ENCODE measurements at regions not wholly inside any gene's neighbourhood (a gene's known extent, or its start where the extent isn't known, plus 50 kb on each side); places are given as distances from the start of the nearest gene placed in this dataset.
A peak's percentile ranks its signal among the peaks of the same experiment; 100 is the strongest.
"Not testable (repeated sequence)": the region's sequence is repeated elsewhere in the genome, so short reads cannot be mapped to it uniquely, and the experiment has no call there.

DNA sequence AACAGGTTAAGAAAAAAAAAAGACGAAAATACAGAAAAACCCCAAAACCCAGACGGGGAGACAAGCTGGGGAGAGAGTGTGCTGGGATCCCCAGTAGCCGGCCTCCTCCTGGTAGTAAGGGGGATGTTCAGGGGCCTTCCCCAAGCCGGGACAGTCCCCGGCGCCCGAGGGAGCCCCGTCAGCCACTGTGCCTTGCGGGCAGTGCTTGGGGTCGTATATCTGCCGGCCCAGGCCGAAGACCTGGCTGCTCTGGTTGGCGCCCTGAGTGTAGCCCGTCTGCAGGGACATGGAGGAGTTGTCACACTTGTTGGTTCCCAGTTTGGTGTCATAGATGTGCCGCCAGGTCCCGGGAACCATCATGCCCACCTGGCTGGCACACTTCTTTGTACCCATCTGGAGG, 287.2 kb upstream of the GADL1 start:
- DNase-seq (ENCODE audit: low read depth, low spot score), result no peak

DNA sequence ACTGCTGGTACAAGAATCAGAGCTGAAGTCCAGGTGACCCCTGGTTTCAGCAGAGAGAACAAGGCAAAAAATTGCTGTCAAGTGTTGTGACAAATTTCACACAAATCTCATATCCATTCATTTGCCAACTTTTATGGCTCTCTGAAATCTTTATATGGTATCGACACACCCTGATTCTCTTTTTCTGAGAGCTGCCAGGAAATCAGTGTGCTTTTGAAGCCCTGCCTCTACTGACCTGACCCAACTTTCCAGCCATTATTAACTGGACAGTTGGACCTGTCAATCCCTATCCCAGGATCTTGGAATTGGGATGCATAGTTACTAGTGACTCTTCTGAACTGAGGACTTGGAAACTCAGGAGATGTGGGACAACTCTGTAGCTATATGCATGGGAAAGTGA, 288.2 kb upstream of the GADL1 start:
- DNase-seq (ENCODE audit: low read depth, low spot score), result no peak

DNA sequence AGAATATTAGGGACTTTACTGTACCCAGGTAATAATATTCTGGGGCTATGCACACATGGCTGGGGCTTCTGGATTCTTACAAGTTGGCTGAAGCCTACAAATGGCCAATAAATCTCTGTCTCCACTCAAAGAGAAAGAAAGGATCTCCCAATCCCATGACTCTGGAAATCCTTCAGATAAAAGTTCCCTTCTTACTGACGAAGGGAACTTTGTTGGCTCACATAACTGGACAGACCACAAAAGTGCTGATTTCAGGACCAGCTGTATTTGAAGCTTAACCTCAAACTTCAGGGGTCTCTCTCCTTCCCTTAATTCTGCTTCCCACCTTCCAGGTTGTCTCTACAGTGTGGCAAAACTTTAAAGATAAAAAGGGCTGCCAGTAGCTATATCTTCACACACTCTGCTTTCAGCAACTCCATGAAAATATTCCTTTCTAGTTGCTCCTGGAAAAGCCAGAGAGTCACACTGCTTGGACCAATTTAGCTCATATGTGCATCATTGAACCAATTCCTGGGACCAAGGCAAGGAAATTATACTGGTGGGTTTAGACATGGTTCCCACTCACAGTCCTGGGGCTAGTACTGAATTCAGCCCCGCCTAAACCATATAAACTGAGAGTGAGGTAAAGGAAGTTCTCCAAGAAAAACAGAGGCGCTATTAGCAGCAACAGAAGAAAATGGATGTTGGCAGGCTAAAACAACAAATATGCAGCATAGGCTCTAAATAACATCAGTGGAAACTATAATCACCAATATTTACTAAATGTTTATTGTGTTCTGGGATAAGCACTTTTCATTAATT, 290.0 kb upstream of the GADL1 start:
- no peak for DNase-seq (ENCODE audit: low read depth, low spot score)

DNA sequence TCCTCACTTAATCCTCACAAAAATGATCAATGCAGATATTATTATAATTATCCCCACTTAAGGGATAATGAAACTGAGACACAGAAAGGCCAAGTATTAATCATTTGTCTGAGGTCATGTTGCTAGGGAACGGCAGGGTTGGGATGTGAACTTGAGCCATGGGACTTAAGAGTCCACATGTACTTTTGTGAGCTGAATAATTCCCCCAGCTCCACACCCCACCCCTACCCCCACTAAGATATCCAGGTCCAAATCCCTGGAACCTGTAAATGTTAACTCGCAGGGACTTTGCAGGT, 290.5 kb upstream of the GADL1 start:
- DNase-seq (ENCODE audit: low read depth, low spot score), result no peak

DNA sequence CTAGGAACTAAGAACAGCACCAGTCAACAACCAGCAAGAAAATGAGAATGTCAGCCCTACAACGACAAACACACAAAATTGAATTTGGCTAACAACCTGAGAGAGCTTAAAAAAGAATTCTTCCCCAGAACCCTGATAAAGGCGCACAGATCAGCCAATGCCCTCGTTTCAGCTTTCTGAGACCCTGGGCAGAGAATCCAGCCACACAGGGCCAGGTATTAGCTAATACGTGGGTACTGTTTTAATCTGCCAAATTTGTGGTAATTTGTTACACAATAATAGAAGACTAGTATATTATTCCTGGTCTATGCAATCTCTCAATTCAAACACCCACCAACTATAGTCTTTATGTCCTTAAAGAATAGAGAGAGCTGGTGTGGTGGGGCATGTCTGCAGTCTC, 291.6 kb upstream of the GADL1 start:
- no peak for DNase-seq (ENCODE audit: low read depth, low spot score)

- no peak for DNase-seq (ENCODE audit: low read depth, low spot score)
Measured at GRCh38 chr3:31187380-31187779, 292.9 kb upstream of the GADL1 start.

GRCh38 chr3:31188112-31188511, 293.7 kb upstream of the GADL1 start:
- no peak for DNase-seq (ENCODE audit: low read depth, low spot score)

DNA sequence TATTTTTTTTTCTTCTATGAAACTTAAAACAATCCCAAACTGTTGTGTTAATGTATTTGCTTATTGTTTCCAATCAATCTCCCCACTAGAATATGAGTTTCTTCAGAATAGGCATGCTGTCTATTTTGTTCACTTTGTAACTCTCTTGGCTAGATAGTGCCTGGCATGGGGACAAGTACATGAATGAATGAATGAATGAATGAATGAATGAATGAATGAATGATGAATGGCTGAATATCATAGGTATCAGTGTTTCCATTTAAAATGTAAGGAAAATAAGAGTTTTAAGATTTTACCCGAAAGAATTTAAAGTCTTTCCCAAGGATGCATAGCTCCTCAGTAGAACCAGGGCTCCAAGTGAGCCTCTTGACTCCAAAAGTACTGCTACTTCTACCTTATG, 294.9 kb upstream of the GADL1 start:
- no peak for DNase-seq (ENCODE audit: low read depth, low spot score)

GRCh38 chr3:31189971-31190370, 295.5 kb upstream of the GADL1 start:
- DNase-seq (ENCODE audit: low read depth, low spot score), result no peak

DNA sequence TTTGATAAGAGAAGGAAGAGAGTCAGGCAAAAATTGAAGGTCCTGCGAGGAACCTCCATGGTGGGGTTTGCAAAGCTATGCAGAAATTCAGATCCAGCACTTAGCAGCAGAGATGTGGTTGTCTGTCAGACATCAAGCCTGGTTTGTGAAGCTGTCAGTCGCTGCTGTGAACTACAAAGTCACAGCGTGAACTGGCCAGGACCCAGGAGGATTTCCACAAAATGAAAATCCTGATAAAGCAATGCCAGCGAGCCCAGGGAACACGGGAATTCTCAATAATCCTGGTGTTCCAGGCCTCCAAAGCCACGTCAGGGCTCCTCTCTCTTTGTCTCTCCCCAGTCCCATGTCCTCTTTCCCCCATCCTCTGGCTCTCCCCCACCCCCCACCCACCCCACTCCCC, 296.9 kb upstream of the GADL1 start:
- DNase-seq (ENCODE audit: low read depth, low spot score), result no peak

DNA sequence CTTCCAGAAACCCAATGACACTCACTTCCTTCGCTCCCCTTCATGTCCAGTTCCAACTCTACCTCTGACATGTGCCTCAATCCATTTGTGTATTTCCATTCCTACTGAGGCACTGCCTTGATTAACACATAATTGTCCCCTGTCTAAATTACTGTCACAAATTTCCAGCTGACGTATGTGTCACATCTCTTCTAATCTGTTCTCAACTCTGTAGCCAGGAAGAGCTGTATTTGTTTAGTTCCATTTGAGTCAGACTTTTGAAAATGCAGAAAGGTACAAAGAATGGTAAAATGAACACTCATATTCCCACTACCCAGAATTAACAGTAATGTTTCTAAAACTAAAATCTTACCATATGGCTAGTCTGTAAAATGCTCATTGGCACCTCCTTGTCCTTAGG, 299.0 kb upstream of the GADL1 start:
- no peak for DNase-seq (ENCODE audit: low read depth, low spot score)

GRCh38 chr3:31193871-31194270, 299.4 kb upstream of the GADL1 start:
- DNase-seq (ENCODE audit: low read depth, low spot score), result no peak

GRCh38 chr3:31196261-31196660, 301.8 kb upstream of the GADL1 start:
- DNase-seq (ENCODE audit: low read depth, low spot score), result no peak

DNA sequence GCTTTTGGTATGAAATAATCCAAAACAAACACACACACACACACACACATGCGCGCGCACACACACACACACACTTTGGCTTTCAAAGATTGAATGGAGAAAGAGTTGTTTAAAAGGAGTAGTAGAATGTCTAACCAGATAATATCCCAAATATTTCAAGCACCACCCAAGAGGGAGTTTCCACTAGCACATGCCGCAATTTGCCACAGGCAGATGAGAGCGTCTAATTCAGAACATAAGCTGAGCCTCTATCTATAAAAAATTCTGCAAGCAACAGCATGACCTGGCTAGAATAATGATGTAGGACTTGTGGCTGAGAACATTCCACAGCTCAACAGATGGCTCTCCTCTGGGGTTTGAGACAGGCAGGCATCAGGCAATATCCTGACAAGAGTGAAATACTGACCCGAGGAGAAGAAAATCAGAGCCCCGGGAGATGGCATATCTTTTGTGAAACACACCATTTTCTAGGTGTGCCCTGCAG, 302.5 kb upstream of the GADL1 start:
- peak; percentile 7 for DNase-seq (ENCODE audit: low read depth, low spot score)

DNA sequence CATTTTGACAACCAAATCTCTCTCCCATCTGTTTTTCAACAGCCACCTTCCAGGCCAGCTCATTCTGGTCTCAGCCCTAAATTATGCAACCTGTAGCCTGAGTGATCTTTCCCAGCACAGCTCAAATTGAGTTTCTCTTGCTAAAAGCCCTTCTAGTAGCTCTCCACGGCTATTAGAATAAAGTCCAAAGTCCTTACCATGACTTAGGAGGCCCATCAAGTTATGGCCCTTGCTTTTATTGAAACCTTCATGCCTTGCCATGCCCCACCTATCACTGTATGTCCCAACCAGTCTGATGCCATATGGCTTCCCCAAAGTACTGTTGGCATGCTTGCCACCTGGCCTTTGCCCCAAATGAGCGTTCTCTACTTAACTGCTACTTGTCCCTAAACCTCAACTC, 303.5 kb upstream of the GADL1 start:
- DNase-seq (ENCODE audit: low read depth, low spot score), result no peak

DNA sequence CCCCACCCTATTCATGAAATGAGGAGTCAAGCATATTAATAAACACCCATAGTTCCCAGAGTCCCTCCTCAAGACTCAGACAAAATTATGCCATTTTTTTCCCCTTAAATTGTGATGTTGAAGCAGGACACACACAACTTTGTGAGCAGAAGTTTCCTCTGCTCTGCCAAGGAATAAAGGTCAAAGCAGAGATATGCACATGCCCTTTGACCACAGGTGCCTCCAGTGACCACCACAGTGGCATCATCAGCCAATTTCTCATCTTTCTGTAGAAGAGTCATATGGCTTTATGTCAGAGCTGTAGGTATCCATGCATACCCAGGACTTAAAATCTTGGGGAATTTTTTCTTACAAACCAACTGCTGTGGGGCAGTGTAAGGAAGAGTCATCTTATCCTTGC, 304.4 kb upstream of the GADL1 start:
- DNase-seq (ENCODE audit: low read depth, low spot score), result no peak

GRCh38 chr3:31203960-31204795, 309.7 kb upstream of the GADL1 start:
- no peak for DNase-seq (ENCODE audit: low read depth, low spot score)

DNA sequence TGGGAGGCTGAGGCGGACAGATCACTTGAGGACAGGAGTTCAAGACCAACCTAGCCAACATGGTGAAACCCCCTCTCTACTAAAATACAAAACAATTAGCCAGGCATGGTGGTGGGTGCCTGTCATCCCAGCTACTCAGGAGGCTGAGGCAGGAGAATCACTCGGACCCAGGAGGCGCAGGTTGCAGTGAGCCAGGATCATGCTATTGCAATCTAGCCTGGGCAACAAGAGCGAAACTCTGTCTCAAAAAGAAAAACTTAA, 310.3 kb upstream of the GADL1 start:
- not testable (repeated sequence) for DNase-seq (ENCODE audit: low read depth, low spot score)

DNA sequence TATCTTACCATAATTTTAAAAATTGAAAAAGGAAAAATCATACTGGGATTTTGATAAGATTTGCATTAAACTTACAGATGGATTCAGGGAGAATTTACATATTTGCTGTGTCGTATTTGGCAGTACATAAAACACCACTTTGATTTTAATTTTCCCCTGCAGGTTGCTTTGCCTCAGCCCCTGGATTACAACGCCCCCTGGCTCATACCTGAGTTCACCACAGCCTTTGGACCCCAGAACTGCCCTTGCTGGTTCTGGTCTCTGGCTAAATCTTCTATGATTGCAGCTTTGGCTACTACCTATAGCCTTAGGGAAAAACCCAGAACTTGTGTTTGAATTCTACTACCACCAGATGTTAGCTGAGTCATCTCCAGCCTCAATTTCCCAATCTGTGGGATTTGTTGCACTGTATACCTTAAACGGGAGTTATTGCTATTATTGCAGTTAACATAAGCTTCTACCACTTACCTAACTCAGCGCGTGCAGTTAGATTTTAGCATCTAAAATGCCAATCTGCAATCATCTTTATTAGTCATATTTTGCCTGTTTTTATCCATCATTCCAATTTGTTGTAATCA, 315.7 kb upstream of the GADL1 start:
- DNase-seq (ENCODE audit: low read depth, low spot score), result no peak

GRCh38 chr3:31213869-31214486, 318.7 kb upstream of the STT3B start:
- no peak for DNase-seq (ENCODE audit: low read depth, low spot score)

GRCh38 chr3:31218082-31218481, 314.6 kb upstream of the STT3B start:
- no peak for DNase-seq (ENCODE audit: low read depth, low spot score)

DNA sequence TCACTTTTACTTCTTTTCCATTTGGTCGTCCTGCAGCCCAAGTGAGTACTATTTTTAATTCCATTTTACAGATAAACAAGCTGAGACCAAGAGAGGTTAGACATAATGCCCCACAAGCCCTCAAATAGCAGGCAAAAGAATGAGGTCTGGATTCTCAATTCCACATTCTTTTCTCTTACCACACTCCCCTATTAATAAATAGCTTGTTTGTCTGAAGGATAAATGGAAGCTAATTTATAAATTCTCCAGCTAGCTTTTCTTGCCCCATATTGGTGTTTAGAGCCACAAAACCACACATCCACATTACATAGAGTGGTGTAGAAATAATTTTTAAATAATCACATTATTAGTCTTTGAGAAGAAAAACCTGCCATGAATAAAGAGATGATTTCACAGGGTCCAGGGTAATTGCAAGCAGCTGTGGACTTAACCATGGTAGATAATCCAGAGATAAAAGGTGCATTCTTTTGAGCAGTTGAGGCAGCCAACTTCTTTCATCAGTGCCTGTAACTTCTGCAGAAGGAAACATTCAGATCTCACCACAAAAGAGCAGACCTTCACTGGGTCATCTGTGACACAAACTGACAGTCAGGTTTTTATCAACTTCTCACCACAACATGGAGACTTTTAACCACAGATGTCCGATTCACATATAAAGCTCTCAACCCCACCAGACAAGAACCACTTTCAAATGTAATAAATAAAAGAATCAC, 313.4 kb upstream of the STT3B start:
- DNase-seq (ENCODE audit: low read depth, low spot score), result no peak
